K562 (cell line): ENCODE measurements at regions not wholly inside any gene's neighbourhood (a gene's known extent, or its start where the extent isn't known, plus 50 kb on each side); places are given as distances from the start of the nearest gene placed in this dataset.

ENCODE experiments used
- ARID4B ChIP-seq: sonication (generic); formaldehyde crosslinking; IDR thresholded peaks from 2 replicates; pipeline ENCODE4 v1.8.0; 2022; ENCODE audit warnings: mild to moderate bottlenecking, missing genetic modification reagents
- ATF4 ChIP-seq: fragments of 450-650 bp; formaldehyde crosslinking; IDR thresholded peaks from 2 replicates; pipeline ENCODE4 v1.4.0; 2022; ENCODE audit warnings: mild to moderate bottlenecking, moderate library complexity
- DACH1 ChIP-seq: fragments of 450-650 bp; IDR thresholded peaks from 2 replicates; pipeline ENCODE4 v1.6.1; 2018; ENCODE audit not compliant: partially characterized antibody
- ELK1 ChIP-seq: sonication (generic); formaldehyde crosslinking; IDR thresholded peaks from 2 replicates; pipeline ENCODE4 v1.8.1; 2022; ENCODE audit warnings: missing genetic modification reagents
- GABPA ChIP-seq: fragments of 200-800 bp; sonication (Bioruptor generic); conservative IDR thresholded peaks from 2 replicates; pipeline ENCODE4 v1.6.1; 2016; ENCODE audit warnings: low read depth, missing genetic modification characterization, missing compliant biosample characterization
- HLTF ChIP-seq: fragments of 450-650 bp; IDR thresholded peaks from 2 replicates; pipeline ENCODE4 v1.6.1; 2016
- LCOR ChIP-seq: sonication (generic); formaldehyde crosslinking; IDR thresholded peaks from 2 replicates; pipeline ENCODE4 v1.8.0; 2022; ENCODE audit warnings: mild to moderate bottlenecking, missing genetic modification reagents
- MEIS2 ChIP-seq: fragments of 450-650 bp; IDR thresholded peaks from 2 replicates; pipeline ENCODE4 v1.6.1; 2014; ENCODE audit warnings: mild to moderate bottlenecking; ENCODE audit not compliant: partially characterized antibody
- NFE2L1 ChIP-seq: fragments of 450-650 bp; IDR thresholded peaks from 2 replicates; pipeline ENCODE4 v1.6.1; 2016; ENCODE audit warnings: missing genetic modification characterization, low read depth, mild to moderate bottlenecking, missing compliant biosample characterization, moderate library complexity, borderline replicate concordance
- OTX1 ChIP-seq: fragments of 450-650 bp; formaldehyde crosslinking; IDR thresholded peaks from 2 replicates; pipeline ENCODE4 v1.4.0; 2022; ENCODE audit warnings: mild to moderate bottlenecking
- SMARCA4 ChIP-seq: fragments of 450-650 bp; IDR thresholded peaks from 2 replicates; pipeline ENCODE4 v1.6.1; 2016
- SREBF2 ChIP-seq: sonication (generic); formaldehyde crosslinking; IDR thresholded peaks from 2 replicates; pipeline ENCODE4 v1.4.0; 2020; ENCODE audit warnings: mild to moderate bottlenecking, missing genetic modification reagents
- TAF7 ChIP-seq: fragments of 450-650 bp; IDR thresholded peaks from 2 replicates; pipeline ENCODE4 v1.6.1; 2016; ENCODE audit warnings: missing genetic modification characterization, missing compliant biosample characterization
- ZBTB1 ChIP-seq: sonication (generic); formaldehyde crosslinking; IDR thresholded peaks from 2 replicates; pipeline ENCODE4 v1.8.1; 2023; ENCODE audit warnings: missing genetic modification reagents, low read depth, mild to moderate bottlenecking, borderline replicate concordance
- ZFX ChIP-seq: sonication (generic); formaldehyde crosslinking; IDR thresholded peaks from 2 replicates; pipeline ENCODE4 v1.8.0; 2022; ENCODE audit warnings: mild to moderate bottlenecking, missing genetic modification reagents, moderate library complexity
- ZNF121 ChIP-seq: sonication (generic); formaldehyde crosslinking; conservative IDR thresholded peaks from 2 replicates; pipeline ENCODE4 v1.8.0; 2022; ENCODE audit warnings: missing genetic modification reagents
- ZNF239 ChIP-seq: fragments of 250-450 bp; sonication (Bioruptor Pico); IDR thresholded peaks from 2 replicates; pipeline ENCODE4 v1.4.0; 2020; ENCODE audit warnings: mild to moderate bottlenecking
- ZNF384 ChIP-seq: IDR thresholded peaks from 2 replicates; pipeline ENCODE4 v1.6.1; 2012; ENCODE audit warnings: low read depth, low read length, improper control_type of control experiment
- ZNF512 ChIP-seq: IDR thresholded peaks from 2 replicates; pipeline ENCODE4 v1.6.1; 2016; ENCODE audit warnings: missing genetic modification characterization, missing compliant biosample characterization
- ZNF589 ChIP-seq: fragments of 200-800 bp; sonication (Bioruptor generic); IDR thresholded peaks from 2 replicates; pipeline ENCODE4 v1.6.1; 2016; ENCODE audit warnings: low read depth, missing genetic modification characterization, missing compliant biosample characterization
- ZNF79 ChIP-seq: fragments of 250-450 bp; sonication (Bioruptor Pico); IDR thresholded peaks from 2 replicates; pipeline ENCODE4 v1.4.0; 2020; ENCODE audit warnings: low read depth, mild to moderate bottlenecking, moderate library complexity

- TF ChIP-seq ZNF121 = no peak
- TF ChIP-seq SMARCA4 = 0 out of 2 replicates have a peak, but pooled peaks have one; percentile 42
- peak; percentile 29; the same call in 1 of the 2 replicates for TF ChIP-seq OTX1 (CRISPR knock-in tag)
- TF ChIP-seq SREBF2 (CRISPR knock-in tag) = no peak
- peak; percentile 82 for TF ChIP-seq LCOR (CRISPR knock-in tag)
- TF ChIP-seq ZNF512 = no peak
- TF ChIP-seq GABPA (tag) = no peak; the same call in 1 of the 2 replicates
- peak; percentile 91 for TF ChIP-seq ARID4B
- TF ChIP-seq ZNF384 = peak; percentile 6
- no peak for TF ChIP-seq ZNF79 (CRISPR knock-in tag)
- TF ChIP-seq TAF7 (tag) = peak; percentile 88
- no peak for TF ChIP-seq ELK1 (CRISPR knock-in tag)
- peak; percentile 43; the same call in 1 of the 2 replicates for TF ChIP-seq ZNF589
- peak; percentile 19 for TF ChIP-seq ZBTB1 (CRISPR knock-in tag)
- TF ChIP-seq ZFX (CRISPR knock-in tag) = peak; percentile 94
- no peak; the same call in 1 of the 2 replicates for TF ChIP-seq ATF4 (CRISPR knock-in tag)
- no peak for TF ChIP-seq ZNF239 (CRISPR knock-in tag)
- TF ChIP-seq DACH1 = no peak
- TF ChIP-seq MEIS2 = no peak
- TF ChIP-seq NFE2L1 = no peak
- TF ChIP-seq HLTF = peak; percentile 85; the same call in 1 of the 2 replicates
These were observed 102.0 kb downstream of the OR2B2 start (continued) for GRCh38 chr6:27809939-27810767.
